GM23338 (cell line): ENCODE measurements at regions not wholly inside any gene's neighbourhood (a gene's known extent, or its start where the extent isn't known, plus 50 kb on each side); places are given as distances from the start of the nearest gene placed in this dataset.

Experiments
- ATAC-seq: fragments of 200-7000 bp; cut with Tn5 transposase; 3 replicates; pipeline ENCODE4 v1.9.1; 2020
- DNase-seq: peaks from one replicate; pipeline ENCODE4 v3.0.0-alpha.2; 2015; ENCODE audit warnings: low spot score
- H2AFZ ChIP-seq: fragments of 200-600 bp; sonication (generic); 2 replicates; pipeline ENCODE4 v1.8.0; 2016; ENCODE audit warnings: antibody characterized with exemption, mild to moderate bottlenecking, moderate library complexity
- H3F3A ChIP-seq: fragments of 200-600 bp; sonication (generic); replicated peaks from 2 replicates; pipeline ENCODE4 v1.8.0; 2017; ENCODE audit warnings: antibody characterized with exemption, mixed run types, low read depth
- H3K27ac ChIP-seq: fragments of 200-600 bp; sonication (generic); 2 replicates; pipeline ENCODE4 v1.6.1; 2016; ENCODE audit warnings: low read depth
- H3K27me3 ChIP-seq: fragments of 200-600 bp; sonication (generic); 2 replicates; pipeline ENCODE4 v1.8.0; 2016; ENCODE audit warnings: mild to moderate bottlenecking, mixed run types, moderate library complexity; ENCODE audit not compliant: insufficient read depth
- H3K36me3 ChIP-seq: fragments of 200-600 bp; sonication (generic); 2 replicates; pipeline ENCODE4 v1.8.0; 2016; ENCODE audit warnings: mild to moderate bottlenecking; ENCODE audit not compliant: insufficient read depth
- H3K4me1 ChIP-seq: fragments of 200-600 bp; sonication (generic); 2 replicates; pipeline ENCODE4 v1.8.0; 2016; ENCODE audit warnings: mild to moderate bottlenecking, moderate library complexity; ENCODE audit not compliant: insufficient read depth
- H3K4me2 ChIP-seq: fragments of 200-600 bp; sonication (generic); 2 replicates; pipeline ENCODE4 v1.7.1; 2017; ENCODE audit warnings: mixed run types
- H3K4me3 ChIP-seq: fragments of 200-600 bp; sonication (generic); 2 replicates; pipeline ENCODE4 v1.6.1; 2016; ENCODE audit warnings: mixed run types
- H3K79me2 ChIP-seq: fragments of 200-600 bp; sonication (generic); replicated peaks from 2 replicates; pipeline ENCODE4 v1.8.0; 2017; ENCODE audit warnings: mild to moderate bottlenecking; ENCODE audit not compliant: insufficient read depth
- H3K9me2 ChIP-seq: fragments of 200-600 bp; sonication (generic); 2 replicates; pipeline ENCODE4 v1.8.0; 2017; ENCODE audit not compliant: insufficient read depth
- H4K20me1 ChIP-seq: fragments of 200-600 bp; sonication (generic); replicated peaks from 2 replicates; pipeline ENCODE4 v1.8.0; 2017; ENCODE audit warnings: mild to moderate bottlenecking; ENCODE audit not compliant: insufficient read depth
- H3K27ac Mint-ChIP-seq: 2 replicates; pipeline ENCODE4 v1.8.0; 2020; ENCODE audit warnings: inconsistent platforms, mild to moderate bottlenecking, moderate library complexity, mixed read lengths
- H3K27me3 Mint-ChIP-seq: 3 replicates; pipeline ENCODE4 v1.8.0; 2022; ENCODE audit warnings: low read depth, mild to moderate bottlenecking, moderate library complexity, mixed read lengths, inconsistent platforms; ENCODE audit not compliant: insufficient read depth, poor library complexity
- H3K36me3 Mint-ChIP-seq: 3 replicates; pipeline ENCODE4 v1.8.0; 2021; ENCODE audit warnings: low read depth, mild to moderate bottlenecking, inconsistent platforms, moderate library complexity, mixed read lengths
- H3K4me1 Mint-ChIP-seq: 3 replicates; pipeline ENCODE4 v1.8.0; 2020; ENCODE audit warnings: mild to moderate bottlenecking, inconsistent platforms, mixed read lengths
- H3K4me3 Mint-ChIP-seq: 3 replicates; pipeline ENCODE4 v1.8.0; 2021; ENCODE audit warnings: moderate library complexity, mild to moderate bottlenecking, inconsistent platforms, mixed read lengths
- H3K9me3 Mint-ChIP-seq: 3 replicates; pipeline ENCODE4 v1.8.0; 2020; ENCODE audit warnings: moderate library complexity, mild to moderate bottlenecking, inconsistent platforms, mixed read lengths
- CREB1 ChIP-seq: fragments of 250-450 bp; sonication (Bioruptor Pico); IDR thresholded peaks from 2 replicates; pipeline ENCODE4 v1.5.0; 2020; ENCODE audit warnings: low read depth, mild to moderate bottlenecking, moderate library complexity
- ETS1 ChIP-seq: IDR thresholded peaks from 2 replicates; pipeline ENCODE4 v1.6.1; 2016; ENCODE audit warnings: antibody characterized with exemption
- EZH2 ChIP-seq: fragments of 200-600 bp; sonication (generic); IDR thresholded peaks from one replicate; pipeline ENCODE4 v1.8.0; 2017; ENCODE audit warnings: antibody characterized with exemption, mild to moderate bottlenecking, low read depth; ENCODE audit not compliant: unreplicated experiment
- EZH2phosphoT487 ChIP-seq: fragments of 200-600 bp; sonication (generic); IDR thresholded peaks from one replicate; pipeline ENCODE4 v1.8.1; 2018; ENCODE audit warnings: antibody characterized with exemption; ENCODE audit not compliant: unreplicated experiment
- JUNB ChIP-seq: IDR thresholded peaks from one replicate; pipeline ENCODE4 v1.6.1; 2016; ENCODE audit warnings: antibody characterized with exemption; ENCODE audit not compliant: unreplicated experiment
- NANOG ChIP-seq: IDR thresholded peaks from 2 replicates; pipeline ENCODE4 v1.6.1; 2016; ENCODE audit warnings: antibody characterized with exemption, borderline replicate concordance
- POLR2AphosphoS5 ChIP-seq: IDR thresholded peaks from 2 replicates; pipeline ENCODE4 v1.6.1; 2016; ENCODE audit warnings: antibody characterized with exemption, low read depth
- STAT1 ChIP-seq: IDR thresholded peaks from one replicate; pipeline ENCODE4 v1.6.1; 2016; ENCODE audit warnings: antibody characterized with exemption; ENCODE audit not compliant: unreplicated experiment
- ZNF114 ChIP-seq: fragments of 250-450 bp; sonication (Bioruptor Pico); IDR thresholded peaks from 2 replicates; pipeline ENCODE4 v1.5.0; 2020; ENCODE audit warnings: mild to moderate bottlenecking, moderate library complexity
- ZNF331 ChIP-seq: fragments of 250-450 bp; sonication (Bioruptor Pico); IDR thresholded peaks from 2 replicates; pipeline ENCODE4 v1.5.0; 2020; ENCODE audit warnings: low read depth, mild to moderate bottlenecking, moderate library complexity
- TF ChIP-seq, protein P1 (sequence below): fragments of 250-450 bp; sonication (Bioruptor Pico); IDR thresholded peaks from 2 replicates; pipeline ENCODE4 v1.5.0; 2020; ENCODE audit warnings: mild to moderate bottlenecking, moderate library complexity
- TF ChIP-seq, protein P2 (sequence below): IDR thresholded peaks from one replicate; pipeline ENCODE4 v1.6.1; 2018; ENCODE audit warnings: antibody characterized with exemption; ENCODE audit not compliant: unreplicated experiment
- TF ChIP-seq, protein P3 (sequence below), 2 experiments: fragments of 200-600 bp in 1 of 2; sonication (generic) in 1 of 2; conservative IDR thresholded peaks; 2 replicates each; pipeline versions ENCODE4 v1.5.1 to v1.6.1; 2016 to 2017; ENCODE audit warnings: antibody characterized with exemption in 2 of 2, low read depth in 2 of 2, mild to moderate bottlenecking in 2 of 2, moderate library complexity in 1 of 2

DNA sequence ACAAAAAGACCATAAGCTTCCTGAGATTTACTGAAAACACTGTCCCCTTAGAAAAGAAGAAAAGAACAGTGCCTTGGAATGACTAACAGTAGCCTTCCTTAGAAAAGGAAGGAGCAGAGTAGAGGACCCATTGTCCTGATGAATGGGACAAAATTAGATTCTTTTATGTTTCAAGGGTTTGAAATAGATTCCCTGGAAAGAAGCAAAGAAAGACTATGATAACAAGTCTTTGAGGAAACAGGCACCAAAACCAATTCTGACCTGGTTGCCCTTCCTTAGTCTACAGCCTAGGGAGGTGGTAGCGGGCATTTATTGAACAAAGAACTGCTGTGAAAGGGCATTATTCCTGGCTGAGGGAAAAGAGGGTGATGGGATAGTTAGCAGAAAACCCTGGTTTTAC is 1024.8 kb downstream of the TBL1XR1 start:
- Histone ChIP-seq H3F3A (no peaks in the 10 kb centered on the region), H2AFZ (peak overlapping the region; percentile 20; the same call in 1 of the 2 replicates), H3K79me2 (no peaks in the 10 kb centered on the region), H3K4me1 (peaks cover 8% of the 10 kb centered on the region), H3K27me3 (no peaks in the 10 kb centered on the region), H3K4me3 (no peak overlapping the region), H4K20me1 (no peaks in the 10 kb centered on the region), H3K36me3 (no peaks in the 10 kb centered on the region), H3K27ac (no peak overlapping the region), H3K9me2 (no peaks in the 10 kb centered on the region), H3K4me2 (no peak overlapping the region)
- Mint-ChIP-seq H3K4me1 (peaks cover 17% of the 10 kb centered on the region), H3K27me3 (no peaks in the 10 kb centered on the region), H3K36me3 (no peaks in the 10 kb centered on the region), H3K27ac (no peak overlapping the region), H3K4me3 (no peak overlapping the region), H3K9me3 (no peaks in the 10 kb centered on the region)
- TF ChIP-seq, protein P1, sequence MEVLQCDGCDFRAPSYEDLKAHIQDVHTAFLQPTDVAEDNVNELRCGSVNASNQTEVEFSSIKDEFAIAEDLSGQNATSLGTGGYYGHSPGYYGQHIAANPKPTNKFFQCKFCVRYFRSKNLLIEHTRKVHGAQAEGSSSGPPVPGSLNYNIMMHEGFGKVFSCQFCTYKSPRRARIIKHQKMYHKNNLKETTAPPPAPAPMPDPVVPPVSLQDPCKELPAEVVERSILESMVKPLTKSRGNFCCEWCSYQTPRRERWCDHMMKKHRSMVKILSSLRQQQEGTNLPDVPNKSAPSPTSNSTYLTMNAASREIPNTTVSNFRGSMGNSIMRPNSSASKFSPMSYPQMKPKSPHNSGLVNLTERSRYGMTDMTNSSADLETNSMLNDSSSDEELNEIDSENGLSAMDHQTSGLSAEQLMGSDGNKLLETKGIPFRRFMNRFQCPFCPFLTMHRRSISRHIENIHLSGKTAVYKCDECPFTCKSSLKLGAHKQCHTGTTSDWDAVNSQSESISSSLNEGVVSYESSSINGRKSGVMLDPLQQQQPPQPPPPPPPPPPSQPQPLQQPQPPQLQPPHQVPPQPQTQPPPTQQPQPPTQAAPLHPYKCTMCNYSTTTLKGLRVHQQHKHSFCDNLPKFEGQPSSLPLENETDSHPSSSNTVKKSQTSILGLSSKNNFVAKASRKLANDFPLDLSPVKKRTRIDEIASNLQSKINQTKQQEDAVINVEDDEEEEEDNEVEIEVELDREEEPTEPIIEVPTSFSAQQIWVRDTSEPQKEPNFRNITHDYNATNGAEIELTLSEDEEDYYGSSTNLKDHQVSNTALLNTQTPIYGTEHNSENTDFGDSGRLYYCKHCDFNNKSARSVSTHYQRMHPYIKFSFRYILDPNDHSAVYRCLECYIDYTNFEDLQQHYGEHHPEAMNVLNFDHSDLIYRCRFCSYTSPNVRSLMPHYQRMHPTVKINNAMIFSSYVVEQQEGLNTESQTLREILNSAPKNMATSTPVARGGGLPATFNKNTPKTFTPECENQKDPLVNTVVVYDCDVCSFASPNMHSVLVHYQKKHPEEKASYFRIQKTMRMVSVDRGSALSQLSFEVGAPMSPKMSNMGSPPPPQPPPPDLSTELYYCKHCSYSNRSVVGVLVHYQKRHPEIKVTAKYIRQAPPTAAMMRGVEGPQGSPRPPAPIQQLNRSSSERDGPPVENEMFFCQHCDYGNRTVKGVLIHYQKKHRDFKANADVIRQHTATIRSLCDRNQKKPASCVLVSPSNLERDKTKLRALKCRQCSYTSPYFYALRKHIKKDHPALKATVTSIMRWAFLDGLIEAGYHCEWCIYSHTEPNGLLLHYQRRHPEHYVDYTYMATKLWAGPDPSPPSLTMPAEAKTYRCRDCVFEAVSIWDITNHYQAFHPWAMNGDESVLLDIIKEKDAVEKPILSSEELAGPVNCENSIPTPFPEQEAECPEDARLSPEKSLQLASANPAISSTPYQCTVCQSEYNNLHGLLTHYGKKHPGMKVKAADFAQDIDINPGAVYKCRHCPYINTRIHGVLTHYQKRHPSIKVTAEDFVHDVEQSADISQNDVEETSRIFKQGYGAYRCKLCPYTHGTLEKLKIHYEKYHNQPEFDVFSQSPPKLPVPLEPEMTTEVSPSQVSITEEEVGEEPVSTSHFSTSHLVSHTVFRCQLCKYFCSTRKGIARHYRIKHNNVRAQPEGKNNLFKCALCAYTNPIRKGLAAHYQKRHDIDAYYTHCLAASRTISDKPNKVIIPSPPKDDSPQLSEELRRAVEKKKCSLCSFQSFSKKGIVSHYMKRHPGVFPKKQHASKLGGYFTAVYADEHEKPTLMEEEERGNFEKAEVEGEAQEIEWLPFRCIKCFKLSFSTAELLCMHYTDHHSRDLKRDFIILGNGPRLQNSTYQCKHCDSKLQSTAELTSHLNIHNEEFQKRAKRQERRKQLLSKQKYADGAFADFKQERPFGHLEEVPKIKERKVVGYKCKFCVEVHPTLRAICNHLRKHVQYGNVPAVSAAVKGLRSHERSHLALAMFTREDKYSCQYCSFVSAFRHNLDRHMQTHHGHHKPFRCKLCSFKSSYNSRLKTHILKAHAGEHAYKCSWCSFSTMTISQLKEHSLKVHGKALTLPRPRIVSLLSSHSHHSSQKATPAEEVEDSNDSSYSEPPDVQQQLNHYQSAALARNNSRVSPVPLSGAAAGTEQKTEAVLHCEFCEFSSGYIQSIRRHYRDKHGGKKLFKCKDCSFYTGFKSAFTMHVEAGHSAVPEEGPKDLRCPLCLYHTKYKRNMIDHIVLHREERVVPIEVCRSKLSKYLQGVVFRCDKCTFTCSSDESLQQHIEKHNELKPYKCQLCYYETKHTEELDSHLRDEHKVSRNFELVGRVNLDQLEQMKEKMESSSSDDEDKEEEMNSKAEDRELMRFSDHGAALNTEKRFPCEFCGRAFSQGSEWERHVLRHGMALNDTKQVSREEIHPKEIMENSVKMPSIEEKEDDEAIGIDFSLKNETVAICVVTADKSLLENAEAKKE (CRISPR knock-in tag): no peak
- TF ChIP-seq, protein P2, sequence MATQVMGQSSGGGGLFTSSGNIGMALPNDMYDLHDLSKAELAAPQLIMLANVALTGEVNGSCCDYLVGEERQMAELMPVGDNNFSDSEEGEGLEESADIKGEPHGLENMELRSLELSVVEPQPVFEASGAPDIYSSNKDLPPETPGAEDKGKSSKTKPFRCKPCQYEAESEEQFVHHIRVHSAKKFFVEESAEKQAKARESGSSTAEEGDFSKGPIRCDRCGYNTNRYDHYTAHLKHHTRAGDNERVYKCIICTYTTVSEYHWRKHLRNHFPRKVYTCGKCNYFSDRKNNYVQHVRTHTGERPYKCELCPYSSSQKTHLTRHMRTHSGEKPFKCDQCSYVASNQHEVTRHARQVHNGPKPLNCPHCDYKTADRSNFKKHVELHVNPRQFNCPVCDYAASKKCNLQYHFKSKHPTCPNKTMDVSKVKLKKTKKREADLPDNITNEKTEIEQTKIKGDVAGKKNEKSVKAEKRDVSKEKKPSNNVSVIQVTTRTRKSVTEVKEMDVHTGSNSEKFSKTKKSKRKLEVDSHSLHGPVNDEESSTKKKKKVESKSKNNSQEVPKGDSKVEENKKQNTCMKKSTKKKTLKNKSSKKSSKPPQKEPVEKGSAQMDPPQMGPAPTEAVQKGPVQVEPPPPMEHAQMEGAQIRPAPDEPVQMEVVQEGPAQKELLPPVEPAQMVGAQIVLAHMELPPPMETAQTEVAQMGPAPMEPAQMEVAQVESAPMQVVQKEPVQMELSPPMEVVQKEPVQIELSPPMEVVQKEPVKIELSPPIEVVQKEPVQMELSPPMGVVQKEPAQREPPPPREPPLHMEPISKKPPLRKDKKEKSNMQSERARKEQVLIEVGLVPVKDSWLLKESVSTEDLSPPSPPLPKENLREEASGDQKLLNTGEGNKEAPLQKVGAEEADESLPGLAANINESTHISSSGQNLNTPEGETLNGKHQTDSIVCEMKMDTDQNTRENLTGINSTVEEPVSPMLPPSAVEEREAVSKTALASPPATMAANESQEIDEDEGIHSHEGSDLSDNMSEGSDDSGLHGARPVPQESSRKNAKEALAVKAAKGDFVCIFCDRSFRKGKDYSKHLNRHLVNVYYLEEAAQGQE: no peak
- TF ChIP-seq ZNF114 (CRISPR knock-in tag) (no peak), CREB1 (CRISPR knock-in tag) (no peak), EZH2 (no peak), NANOG (no peak), ETS1 (no peak), JUNB (no peak), POLR2AphosphoS5 (no peak), EZH2phosphoT487 (no peak), ZNF331 (no peak), STAT1 (no peak)
- TF ChIP-seq, protein P3, sequence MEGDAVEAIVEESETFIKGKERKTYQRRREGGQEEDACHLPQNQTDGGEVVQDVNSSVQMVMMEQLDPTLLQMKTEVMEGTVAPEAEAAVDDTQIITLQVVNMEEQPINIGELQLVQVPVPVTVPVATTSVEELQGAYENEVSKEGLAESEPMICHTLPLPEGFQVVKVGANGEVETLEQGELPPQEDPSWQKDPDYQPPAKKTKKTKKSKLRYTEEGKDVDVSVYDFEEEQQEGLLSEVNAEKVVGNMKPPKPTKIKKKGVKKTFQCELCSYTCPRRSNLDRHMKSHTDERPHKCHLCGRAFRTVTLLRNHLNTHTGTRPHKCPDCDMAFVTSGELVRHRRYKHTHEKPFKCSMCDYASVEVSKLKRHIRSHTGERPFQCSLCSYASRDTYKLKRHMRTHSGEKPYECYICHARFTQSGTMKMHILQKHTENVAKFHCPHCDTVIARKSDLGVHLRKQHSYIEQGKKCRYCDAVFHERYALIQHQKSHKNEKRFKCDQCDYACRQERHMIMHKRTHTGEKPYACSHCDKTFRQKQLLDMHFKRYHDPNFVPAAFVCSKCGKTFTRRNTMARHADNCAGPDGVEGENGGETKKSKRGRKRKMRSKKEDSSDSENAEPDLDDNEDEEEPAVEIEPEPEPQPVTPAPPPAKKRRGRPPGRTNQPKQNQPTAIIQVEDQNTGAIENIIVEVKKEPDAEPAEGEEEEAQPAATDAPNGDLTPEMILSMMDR (conservative IDR thresholded peaks at IDR 0.05; ENCODE audit: low read depth in 2 of 2): no peak
- peak; percentile 94 for ATAC-seq
- peak; percentile 9 for DNase-seq
